ENCODE measurements at regions not wholly inside any gene's neighbourhood (a gene's known extent, or its start where the extent isn't known, plus 50 kb on each side); places are given as distances from the start of the nearest gene placed in this dataset.

DNA sequence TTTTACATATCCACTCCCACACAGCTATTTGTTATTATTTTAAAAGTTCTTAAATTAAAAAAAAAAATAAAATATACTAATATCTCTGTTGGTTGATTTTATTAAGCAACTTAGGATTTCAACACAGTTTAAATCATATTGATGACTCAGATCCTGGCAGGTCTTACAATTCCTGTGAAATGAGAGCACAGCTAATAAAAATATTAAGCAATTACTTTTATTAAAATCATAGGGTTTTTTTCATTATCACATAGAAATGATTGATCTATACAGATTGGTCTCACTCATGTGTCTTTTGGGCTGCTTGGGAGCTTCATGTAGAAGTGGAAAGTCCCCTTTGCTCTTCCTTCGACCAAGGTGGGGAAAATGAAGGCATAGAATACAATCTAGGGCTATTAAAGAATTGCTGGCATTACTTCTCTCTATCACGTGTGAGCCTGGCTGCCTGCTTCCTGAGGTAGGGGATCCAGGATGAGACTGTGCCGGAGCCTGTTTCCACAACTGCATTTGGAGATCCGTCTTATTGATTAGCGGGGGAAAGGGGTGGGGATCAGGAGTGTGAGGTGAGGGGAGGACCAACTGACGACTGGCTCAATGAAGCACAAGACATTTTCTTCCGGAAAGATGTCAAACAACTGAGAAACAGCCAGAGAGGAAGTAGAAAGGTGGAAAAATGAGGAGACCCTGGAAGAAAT, 858.0 kb downstream of the USP25 start:
- Histone ChIP-seq H3K4me3 (peak overlapping the region; percentile 47 to 55 (median 50)), H3K27ac (peak overlapping the region; percentile 74 to 80 (median 80)), H3K27me3 (no peaks in the 10 kb centered on the region), H3K9me3 (no peaks in the 10 kb centered on the region), H3K4me1 (peaks cover 13 to 18% of the 10 kb centered on the region in 2 donors), H3K36me3 (no peaks in the 10 kb centered on the region)
- in situ Hi-C loops (cut with MboI; ENCODE audit: low sequenced_read_pairs in 4 of 4): loop anchor here in 2 of 4 donors (10.0 to 25.0 kb wide), 5 partner anchors 53 to 501 kb away; no protein-coding TSS in a partner anchor
- TF ChIP-seq POLR2A (IDR thresholded peaks at IDR 0.05): no peak
- TF ChIP-seq, protein P1, sequence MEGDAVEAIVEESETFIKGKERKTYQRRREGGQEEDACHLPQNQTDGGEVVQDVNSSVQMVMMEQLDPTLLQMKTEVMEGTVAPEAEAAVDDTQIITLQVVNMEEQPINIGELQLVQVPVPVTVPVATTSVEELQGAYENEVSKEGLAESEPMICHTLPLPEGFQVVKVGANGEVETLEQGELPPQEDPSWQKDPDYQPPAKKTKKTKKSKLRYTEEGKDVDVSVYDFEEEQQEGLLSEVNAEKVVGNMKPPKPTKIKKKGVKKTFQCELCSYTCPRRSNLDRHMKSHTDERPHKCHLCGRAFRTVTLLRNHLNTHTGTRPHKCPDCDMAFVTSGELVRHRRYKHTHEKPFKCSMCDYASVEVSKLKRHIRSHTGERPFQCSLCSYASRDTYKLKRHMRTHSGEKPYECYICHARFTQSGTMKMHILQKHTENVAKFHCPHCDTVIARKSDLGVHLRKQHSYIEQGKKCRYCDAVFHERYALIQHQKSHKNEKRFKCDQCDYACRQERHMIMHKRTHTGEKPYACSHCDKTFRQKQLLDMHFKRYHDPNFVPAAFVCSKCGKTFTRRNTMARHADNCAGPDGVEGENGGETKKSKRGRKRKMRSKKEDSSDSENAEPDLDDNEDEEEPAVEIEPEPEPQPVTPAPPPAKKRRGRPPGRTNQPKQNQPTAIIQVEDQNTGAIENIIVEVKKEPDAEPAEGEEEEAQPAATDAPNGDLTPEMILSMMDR (IDR thresholded peaks at IDR 0.05 in 4 of 5, conservative IDR thresholded peaks at IDR 0.05 in 1 of 5): no peak
- DNase-seq (peak in 1 of 2 donors; percentile 16), ATAC-seq (peak; percentile 64 to 70)
- intact Hi-C loops (cut with DNase I; ENCODE audit: low total_unique reads): loop anchor here (2.0 to 10.0 kb wide), 3 partner anchors 51 to 273 kb away; no protein-coding TSS in a partner anchor

- intact Hi-C loops (cut with DNase I; ENCODE audit: low total_unique reads): loop anchor here (5.0 to 10.0 kb wide), 2 partner anchors 166 to 274 kb away; no protein-coding TSS in a partner anchor
- DNase-seq (peak; percentile 63 to 73), ATAC-seq (peak; percentile 71 to 72)
- TF ChIP-seq, protein P1 (IDR thresholded peaks at IDR 0.05 in 4 of 5, conservative IDR thresholded peaks at IDR 0.05 in 1 of 5): no peak
- peak; percentile 44 to 50 for TF ChIP-seq POLR2A (IDR thresholded peaks at IDR 0.05)
- Histone ChIP-seq H3K36me3 (no peaks in the 10 kb centered on the region), H3K4me1 (peaks cover 13 to 18% of the 10 kb centered on the region in 2 donors), H3K4me3 (peak overlapping the region; percentile 47 to 55 (median 50)), H3K27ac (peak overlapping the region; percentile 74 to 80 (median 80)), H3K27me3 (no peaks in the 10 kb centered on the region), H3K9me3 (no peaks in the 10 kb centered on the region)
- in situ Hi-C loops (cut with MboI; ENCODE audit: low sequenced_read_pairs in 4 of 4): loop anchor here in 2 of 4 donors (10.0 to 25.0 kb wide), 5 partner anchors 54 to 501 kb away; no protein-coding TSS in a partner anchor
Observed at GRCh38 chr21:16588433-16588860, 858.7 kb downstream of the USP25 start.

DNA sequence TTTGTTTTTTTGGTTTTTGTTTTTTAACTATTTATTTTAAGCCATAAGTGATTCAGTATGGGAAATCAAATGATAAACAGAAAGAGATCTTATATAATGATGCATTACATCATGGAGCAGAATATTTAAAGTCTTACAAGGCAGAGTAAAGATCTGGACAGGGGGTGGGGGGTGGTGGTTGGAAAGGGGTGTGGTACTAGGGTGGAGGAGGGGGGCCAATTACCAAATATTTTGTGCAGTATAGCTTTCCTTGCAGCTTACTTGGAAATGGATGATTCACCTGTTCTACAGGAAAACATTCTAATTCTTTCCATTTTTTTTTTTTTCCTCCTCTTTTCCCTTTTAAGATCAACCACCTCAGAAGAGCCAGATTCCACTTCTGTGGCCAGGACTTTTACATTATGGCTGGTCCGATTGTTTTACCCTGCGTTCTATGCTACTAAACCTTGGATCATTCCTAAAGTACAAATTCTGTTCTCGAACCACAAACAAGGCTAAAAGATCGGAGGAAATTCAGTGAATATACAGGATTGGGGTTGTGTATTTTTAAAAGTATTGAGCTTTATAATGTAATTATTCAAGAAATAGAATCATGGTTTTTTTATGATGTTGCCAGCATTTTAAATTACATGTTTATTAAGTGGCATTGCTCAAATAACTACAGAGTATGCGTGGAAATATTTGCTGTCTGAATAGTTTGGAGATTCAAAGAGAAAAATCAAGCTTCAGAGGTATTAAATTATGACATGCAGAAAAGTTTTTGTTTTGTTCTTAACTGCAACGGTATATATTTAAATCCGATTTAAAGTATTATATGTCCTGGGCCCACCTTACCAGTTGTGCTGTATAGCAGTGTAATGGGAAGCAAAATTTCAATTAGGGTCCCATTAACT, 859.5 kb downstream of the USP25 start:
- peak overlapping the region in 1 of 4 donors; percentile 49 for H3K4me3 ChIP-seq
- no peak for ATAC-seq
- no peak for DNase-seq
- intact Hi-C loops (cut with DNase I; ENCODE audit: low total_unique reads): loop anchor here (5.0 to 10.0 kb wide), 2 partner anchors 167 to 274 kb away; no protein-coding TSS in a partner anchor
- in situ Hi-C loops (cut with MboI; ENCODE audit: low sequenced_read_pairs in 4 of 4): loop anchor here in 2 of 4 donors (10.0 to 25.0 kb wide), 5 partner anchors 54 to 502 kb away; no protein-coding TSS in a partner anchor
- TF ChIP-seq POLR2A (IDR thresholded peaks at IDR 0.05): no peak
- TF ChIP-seq, protein P1 (IDR thresholded peaks at IDR 0.05 in 4 of 5, conservative IDR thresholded peaks at IDR 0.05 in 1 of 5): no peak
- H3K36me3 ChIP-seq: no peaks in the 10 kb centered on the region
- H3K4me1 ChIP-seq: peaks cover 13 to 18% of the 10 kb centered on the region in 2 donors
- H3K9me3 ChIP-seq: no peaks in the 10 kb centered on the region
- no peaks in the 10 kb centered on the region for H3K27me3 ChIP-seq
- H3K27ac ChIP-seq: peak overlapping the region in 2 of 4 donors; percentile 79 to 80

- Histone ChIP-seq H3K36me3 (no peaks in the 10 kb centered on the region), H3K4me3 (no peak overlapping the region), H3K27me3 (no peaks in the 10 kb centered on the region), H3K4me1 (peaks cover 13 to 18% of the 10 kb centered on the region in 2 donors), H3K9me3 (no peaks in the 10 kb centered on the region), H3K27ac (no peak overlapping the region)
- DNase-seq (no peak), ATAC-seq (no peak)
- intact Hi-C loops (cut with DNase I; ENCODE audit: low total_unique reads) (no loop called here), in situ Hi-C loops (cut with MboI; ENCODE audit: low sequenced_read_pairs in 4 of 4) (loop anchor here in 1 of 4 donors (25.0 kb wide), 2 partner anchors 403 to 503 kb away; no protein-coding TSS in a partner anchor)
- no peak for TF ChIP-seq POLR2A (IDR thresholded peaks at IDR 0.05)
- TF ChIP-seq, protein P1 (IDR thresholded peaks at IDR 0.05 in 4 of 5, conservative IDR thresholded peaks at IDR 0.05 in 1 of 5): no peak
Observed at GRCh38 chr21:16590186-16590585, 860.4 kb downstream of the USP25 start.

Measured in gastrocnemius medialis (tissue), 4 donors.